ENCODE measurements at regions not wholly inside any gene's neighbourhood (a gene's known extent, or its start where the extent isn't known, plus 50 kb on each side); places are given as distances from the start of the nearest gene placed in this dataset.

DNA sequence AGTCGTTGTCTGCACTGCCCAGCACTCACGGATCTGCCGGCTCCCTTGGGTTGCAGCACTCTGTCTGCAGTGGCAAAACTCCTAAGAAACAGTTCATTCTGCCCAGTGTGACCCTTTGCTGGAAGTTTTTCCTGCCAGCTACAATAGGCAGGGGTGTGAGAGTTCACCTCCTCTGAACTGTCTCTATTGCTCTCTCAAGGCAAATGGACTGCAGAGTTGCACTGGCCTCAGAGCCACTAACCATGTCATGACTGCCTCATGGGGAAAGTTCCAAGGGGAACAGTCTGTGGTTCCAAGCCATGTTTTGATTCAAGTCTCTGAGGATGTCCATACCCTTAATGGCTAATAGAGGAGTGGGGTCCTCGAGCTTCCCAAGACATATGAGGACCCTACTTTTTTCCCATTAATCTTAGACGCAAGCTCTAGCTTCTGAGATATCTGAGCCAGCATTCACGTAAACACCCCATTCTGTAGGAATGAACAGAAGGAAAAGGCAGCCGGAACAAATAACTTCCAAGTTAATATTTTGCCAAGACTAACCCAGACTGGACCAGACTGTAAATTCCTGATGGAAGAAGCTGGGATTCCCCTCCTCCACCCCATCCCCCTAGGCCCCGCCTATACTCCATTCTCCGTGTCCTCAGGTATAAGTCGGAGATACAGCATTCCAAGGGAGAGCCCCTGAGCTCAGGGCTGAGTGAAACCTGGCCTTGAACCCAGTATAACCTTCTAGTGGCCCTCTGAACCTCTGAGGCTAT lies 93.8 kb upstream of the AKT3 start:
- TF ChIP-seq YY1 (IDR thresholded peaks at IDR 0.05; ENCODE audit: low read depth): no peak
- TF ChIP-seq, protein P1, sequence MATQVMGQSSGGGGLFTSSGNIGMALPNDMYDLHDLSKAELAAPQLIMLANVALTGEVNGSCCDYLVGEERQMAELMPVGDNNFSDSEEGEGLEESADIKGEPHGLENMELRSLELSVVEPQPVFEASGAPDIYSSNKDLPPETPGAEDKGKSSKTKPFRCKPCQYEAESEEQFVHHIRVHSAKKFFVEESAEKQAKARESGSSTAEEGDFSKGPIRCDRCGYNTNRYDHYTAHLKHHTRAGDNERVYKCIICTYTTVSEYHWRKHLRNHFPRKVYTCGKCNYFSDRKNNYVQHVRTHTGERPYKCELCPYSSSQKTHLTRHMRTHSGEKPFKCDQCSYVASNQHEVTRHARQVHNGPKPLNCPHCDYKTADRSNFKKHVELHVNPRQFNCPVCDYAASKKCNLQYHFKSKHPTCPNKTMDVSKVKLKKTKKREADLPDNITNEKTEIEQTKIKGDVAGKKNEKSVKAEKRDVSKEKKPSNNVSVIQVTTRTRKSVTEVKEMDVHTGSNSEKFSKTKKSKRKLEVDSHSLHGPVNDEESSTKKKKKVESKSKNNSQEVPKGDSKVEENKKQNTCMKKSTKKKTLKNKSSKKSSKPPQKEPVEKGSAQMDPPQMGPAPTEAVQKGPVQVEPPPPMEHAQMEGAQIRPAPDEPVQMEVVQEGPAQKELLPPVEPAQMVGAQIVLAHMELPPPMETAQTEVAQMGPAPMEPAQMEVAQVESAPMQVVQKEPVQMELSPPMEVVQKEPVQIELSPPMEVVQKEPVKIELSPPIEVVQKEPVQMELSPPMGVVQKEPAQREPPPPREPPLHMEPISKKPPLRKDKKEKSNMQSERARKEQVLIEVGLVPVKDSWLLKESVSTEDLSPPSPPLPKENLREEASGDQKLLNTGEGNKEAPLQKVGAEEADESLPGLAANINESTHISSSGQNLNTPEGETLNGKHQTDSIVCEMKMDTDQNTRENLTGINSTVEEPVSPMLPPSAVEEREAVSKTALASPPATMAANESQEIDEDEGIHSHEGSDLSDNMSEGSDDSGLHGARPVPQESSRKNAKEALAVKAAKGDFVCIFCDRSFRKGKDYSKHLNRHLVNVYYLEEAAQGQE (IDR thresholded peaks at IDR 0.05; ENCODE audit: low read depth): no peak
- TF ChIP-seq CREB1 (IDR thresholded peaks at IDR 0.05; ENCODE audit: low read depth): no peak
- TF ChIP-seq EGR1 (IDR thresholded peaks at IDR 0.05): no peak
- no peak for TF ChIP-seq NFIC (IDR thresholded peaks at IDR 0.05)
- no peak for TF ChIP-seq CEBPB (IDR thresholded peaks at IDR 0.05)
- no peak for TF ChIP-seq TAF1 (IDR thresholded peaks at IDR 0.05; ENCODE audit: low read depth)
- no peak for TF ChIP-seq EP300 (IDR thresholded peaks at IDR 0.05; ENCODE audit: borderline replicate concordance)
- TF ChIP-seq, protein P2, sequence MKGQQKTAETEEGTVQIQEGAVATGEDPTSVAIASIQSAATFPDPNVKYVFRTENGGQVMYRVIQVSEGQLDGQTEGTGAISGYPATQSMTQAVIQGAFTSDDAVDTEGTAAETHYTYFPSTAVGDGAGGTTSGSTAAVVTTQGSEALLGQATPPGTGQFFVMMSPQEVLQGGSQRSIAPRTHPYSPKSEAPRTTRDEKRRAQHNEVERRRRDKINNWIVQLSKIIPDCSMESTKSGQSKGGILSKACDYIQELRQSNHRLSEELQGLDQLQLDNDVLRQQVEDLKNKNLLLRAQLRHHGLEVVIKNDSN (IDR thresholded peaks at IDR 0.05): no peak
- TF ChIP-seq, protein P3, sequence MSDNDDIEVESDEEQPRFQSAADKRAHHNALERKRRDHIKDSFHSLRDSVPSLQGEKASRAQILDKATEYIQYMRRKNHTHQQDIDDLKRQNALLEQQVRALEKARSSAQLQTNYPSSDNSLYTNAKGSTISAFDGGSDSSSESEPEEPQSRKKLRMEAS (IDR thresholded peaks at IDR 0.05): no peak
- no peak for TF ChIP-seq ZBTB7A (IDR thresholded peaks at IDR 0.05; ENCODE audit: low read depth)

Data from Ishikawa (cell line).